H1 (cell line): ENCODE measurements at regions not wholly inside any gene's neighbourhood (a gene's known extent, or its start where the extent isn't known, plus 50 kb on each side); places are given as distances from the start of the nearest gene placed in this dataset.
A peak's percentile ranks its signal among the peaks of the same experiment; 100 is the strongest.

Experiments
- CTCF ChIA-PET: fragments of 300-600 bp; sonication (Branson Sonifier 250); formaldehyde crosslinking; loops from one replicate; lab custom pipeline; 2021; ENCODE audit not compliant: partially characterized antibody; lab: Charles Lee
- POLR2A ChIA-PET: fragments of 300-600 bp; sonication (Branson Sonifier 250); formaldehyde crosslinking; loops from one replicate; lab custom pipeline; 2021; ENCODE audit warnings: inconsistent platforms; ENCODE audit not compliant: partially characterized antibody; lab: Charles Lee
- DNase-seq, 2 experiments: peaks; one replicate each; pipeline versions ENCODE4 v3.0.0 to v3.0.0-alpha.2; 2010 to 2022; ENCODE audit warnings: low spot score in 2 of 2, low read depth in 1 of 2, mixed read lengths in 1 of 2
- FAIRE-seq: peaks from 2 replicates; lab custom pipeline; 2011; peaks lifted over from hg19 to GRCh38; lab: Jason Lieb, UNC
- H2AFZ ChIP-seq: 2 replicates; pipeline ENCODE4 v1.8.1; 2012; ENCODE audit warnings: low read length, inconsistent platforms
- H2AK5ac ChIP-seq: 2 replicates; pipeline ENCODE4 v1.6.1; 2013; ENCODE audit warnings: low read depth, low read length
- H2BK120ac ChIP-seq: replicated peaks from 2 replicates; pipeline ENCODE3; 2013; ENCODE audit warnings: low read depth, low read length, inconsistent platforms
- H2BK12ac ChIP-seq: 2 replicates; pipeline ENCODE4 v1.6.1; 2013; ENCODE audit warnings: low read depth, low read length
- H2BK15ac ChIP-seq: 2 replicates; pipeline ENCODE4 v1.6.1; 2013; ENCODE audit warnings: low read length
- H2BK20ac ChIP-seq: 2 replicates; pipeline ENCODE4 v1.6.1; 2013; ENCODE audit warnings: low read length
- H2BK5ac ChIP-seq: 2 replicates; pipeline ENCODE4 v1.6.1; 2013; ENCODE audit warnings: low read depth, low read length
- H3K14ac ChIP-seq: 2 replicates; pipeline ENCODE4 v1.6.1; 2013; ENCODE audit warnings: inconsistent platforms; ENCODE audit not compliant: insufficient read length
- H3K18ac ChIP-seq: 2 replicates; pipeline ENCODE4 v1.6.1; 2013; ENCODE audit warnings: low read length; ENCODE audit errors: extremely low read depth
- H3K23ac ChIP-seq: 2 replicates; pipeline ENCODE4 v1.6.1; 2013; ENCODE audit warnings: inconsistent platforms; ENCODE audit not compliant: insufficient read length
- H3K23me2 ChIP-seq: 2 replicates; pipeline ENCODE4 v1.6.1; 2013; ENCODE audit warnings: low read depth, low read length
- H3K27ac ChIP-seq: 2 replicates; pipeline ENCODE4 v1.6.1; 2011; ENCODE audit warnings: low read depth, low read length, inconsistent platforms
- H3K27me3 ChIP-seq, 4 experiments: replicated peaks in 1 of 4; 1 replicate in 1 of 4; 2 replicates in 3 of 4; pipeline versions ENCODE4 v1.6.1 to v1.8.1; 2011 to 2013; ENCODE audit warnings: low read length in 3 of 4, mild to moderate bottlenecking in 3 of 4, inconsistent platforms in 2 of 4, mixed read lengths in 2 of 4, moderate library complexity in 1 of 4; ENCODE audit not compliant: control insufficient read depth in 3 of 4, insufficient read depth in 3 of 4; ENCODE audit errors: extremely low read depth in 1 of 4
- H3K36me3 ChIP-seq, 4 experiments: 2 replicates each; pipeline versions ENCODE4 v1.6.1 to v1.8.1; 2011 to 2013; ENCODE audit warnings: mild to moderate bottlenecking in 4 of 4, low read length in 3 of 4, moderate library complexity in 2 of 4, control low read depth in 1 of 4, inconsistent platforms in 1 of 4; ENCODE audit not compliant: insufficient read depth in 4 of 4, control insufficient read depth in 2 of 4
- H3K4ac ChIP-seq: replicated peaks from 2 replicates; pipeline ENCODE3; 2013; ENCODE audit warnings: low read length, low read depth, mixed read lengths, inconsistent platforms; ENCODE audit not compliant: insufficient read length
- H3K4me1 ChIP-seq, 4 experiments: replicated peaks in 1 of 4; 1 replicate in 1 of 4; 2 replicates in 3 of 4; pipeline versions ENCODE4 v1.6.1 to v1.8.1; 2011 to 2013; ENCODE audit warnings: low read length in 3 of 4, inconsistent platforms in 2 of 4, mixed read lengths in 1 of 4; ENCODE audit not compliant: insufficient read depth in 4 of 4, control insufficient read depth in 3 of 4
- H3K4me2 ChIP-seq, 2 experiments: 2 replicates each; pipeline versions ENCODE4 v1.6.1 to v1.8.1; 2011 to 2013; ENCODE audit warnings: low read depth in 2 of 2, low read length in 2 of 2, control low read depth in 1 of 2, inconsistent platforms in 1 of 2, mild to moderate bottlenecking in 1 of 2; ENCODE audit not compliant: insufficient read depth in 1 of 2
- H3K4me3 ChIP-seq, 4 experiments: fragments of 200-600, 300-600 bp in 1 of 4; sonication (generic), shearing (Covaris generic), sonication (Bioruptor Twin) in 1 of 4; 2 replicates each; pipeline versions ENCODE4 v1.5.1 to v1.8.1; 2011 to 2016; ENCODE audit warnings: low read length in 4 of 4, low read depth in 3 of 4, control low read depth in 2 of 4, inconsistent platforms in 2 of 4, mild to moderate bottlenecking in 2 of 4, mixed read lengths in 1 of 4, moderate library complexity in 1 of 4; ENCODE audit not compliant: insufficient read depth in 2 of 4; ENCODE audit errors: extremely low read depth in 1 of 4
- H3K56ac ChIP-seq: replicated peaks from 2 replicates; pipeline ENCODE3; 2013; ENCODE audit warnings: low read depth, mild to moderate bottlenecking, mixed read lengths, low read length, inconsistent platforms; ENCODE audit not compliant: insufficient read length
- H3K79me1 ChIP-seq: 2 replicates; pipeline ENCODE4 v1.6.1; 2013; ENCODE audit warnings: low read depth, low read length, control low read depth
- H3K79me2 ChIP-seq, 2 experiments: 2 replicates each; pipeline versions ENCODE4 v1.6.1 to v1.8.1; 2012 to 2013; ENCODE audit warnings: low read length in 2 of 2, mild to moderate bottlenecking in 2 of 2, inconsistent platforms in 1 of 2; ENCODE audit not compliant: insufficient read depth in 2 of 2, control insufficient read depth in 1 of 2
- H3K9ac ChIP-seq, 4 experiments: replicated peaks in 1 of 4; 1 replicate in 1 of 4; 2 replicates in 3 of 4; pipeline versions ENCODE4 v1.6.1 to v1.8.1; 2011 to 2013; ENCODE audit warnings: low read depth in 3 of 4, low read length in 3 of 4, control low read depth in 2 of 4, mild to moderate bottlenecking in 2 of 4, moderate library complexity in 2 of 4, inconsistent platforms in 1 of 4; ENCODE audit errors: extremely low read depth in 1 of 4
- H3K9me3 ChIP-seq, 2 experiments: 2 replicates each; pipeline versions ENCODE4 v1.6.1 to v1.8.1; 2012 to 2013; ENCODE audit warnings: mild to moderate bottlenecking in 2 of 2, moderate library complexity in 2 of 2, control low read depth in 1 of 2, inconsistent platforms in 1 of 2, low read depth in 1 of 2, low read length in 1 of 2, mixed read lengths in 1 of 2; ENCODE audit not compliant: insufficient read depth in 2 of 2
- H4K20me1 ChIP-seq, 2 experiments: replicated peaks in 1 of 2; 2 replicates each; pipeline versions ENCODE3 to v1.8.1; 2011 to 2013; ENCODE audit warnings: inconsistent platforms in 2 of 2, low read length in 2 of 2, mild to moderate bottlenecking in 1 of 2; ENCODE audit not compliant: insufficient read depth in 2 of 2, control insufficient read depth in 1 of 2
- H4K5ac ChIP-seq: 2 replicates; pipeline ENCODE4 v1.6.1; 2013; ENCODE audit warnings: low read length, low read depth, mixed read lengths, inconsistent platforms; ENCODE audit not compliant: insufficient read length
- H4K8ac ChIP-seq: 2 replicates; pipeline ENCODE4 v1.8.0; 2013; ENCODE audit warnings: mild to moderate bottlenecking, moderate library complexity, low read length, inconsistent platforms; ENCODE audit not compliant: insufficient read depth; ENCODE audit errors: extremely low read depth
- H4K91ac ChIP-seq: replicated peaks from 2 replicates; pipeline ENCODE3; 2013; ENCODE audit warnings: low read length, mixed read lengths, inconsistent platforms; ENCODE audit not compliant: insufficient read length
- ATF3 ChIP-seq: IDR thresholded peaks from 2 replicates; pipeline ENCODE4 v1.6.1; 2011; ENCODE audit warnings: low read depth, mild to moderate bottlenecking, low read length; ENCODE audit not compliant: insufficient read depth
- CBX8 ChIP-seq: fragments of 300-800, 300-1000 bp; sonication (generic); IDR thresholded peaks from 2 replicates; pipeline ENCODE4 v1.7.1; 2016; ENCODE audit warnings: low read depth, low read length, borderline replicate concordance
- CEBPB ChIP-seq: IDR thresholded peaks from 2 replicates; pipeline ENCODE4 v1.6.1; 2012; ENCODE audit warnings: low read depth, low read length
- CHD2 ChIP-seq: IDR thresholded peaks from 2 replicates; pipeline ENCODE4 v1.6.1; 2012; ENCODE audit warnings: low read length, improper control_type of control experiment
- CREB1 ChIP-seq: IDR thresholded peaks from 2 replicates; pipeline ENCODE4 v1.6.1; 2012; ENCODE audit warnings: inconsistent platforms
- GABPA ChIP-seq: IDR thresholded peaks from 2 replicates; pipeline ENCODE4 v1.6.1; 2011; ENCODE audit warnings: mild to moderate bottlenecking, low read length, moderate library complexity, borderline replicate concordance; ENCODE audit not compliant: insufficient read depth
- HDAC2 ChIP-seq, 2 experiments: fragments of 300-600 bp in 1 of 2; sonication (generic) in 1 of 2; IDR thresholded peaks; 2 replicates each; pipeline ENCODE4 v1.6.1; 2011 to 2012; ENCODE audit warnings: low read depth in 2 of 2, low read length in 2 of 2, mild to moderate bottlenecking in 2 of 2, moderate library complexity in 2 of 2, borderline replicate concordance in 1 of 2, inconsistent platforms in 1 of 2
- HDAC6 ChIP-seq: IDR thresholded peaks from one replicate; pipeline ENCODE4 v1.7.1; 2012; ENCODE audit warnings: low read depth, mild to moderate bottlenecking, inconsistent platforms, low read length, moderate library complexity
- JUND ChIP-seq: IDR thresholded peaks from 2 replicates; pipeline ENCODE4 v1.6.1; 2011; ENCODE audit warnings: mild to moderate bottlenecking, improper control_type of control experiment, low read length
- KDM4A ChIP-seq: IDR thresholded peaks from one replicate; pipeline ENCODE4 v1.7.1; 2012; ENCODE audit warnings: low read depth, mild to moderate bottlenecking, moderate library complexity, low read length, inconsistent platforms; ENCODE audit not compliant: severe bottlenecking
- SIRT6 ChIP-seq: IDR thresholded peaks from one replicate; pipeline ENCODE4 v1.7.1; 2012; ENCODE audit warnings: low read length, inconsistent platforms
- SP1 ChIP-seq: IDR thresholded peaks from 2 replicates; pipeline ENCODE4 v1.6.1; 2011; ENCODE audit warnings: low read depth, low read length
- SP4 ChIP-seq: IDR thresholded peaks from 2 replicates; pipeline ENCODE4 v1.6.1; 2012; ENCODE audit warnings: low read length, inconsistent platforms
- WGBS, 2 experiments: shearing (Covaris generic) in 1 of 2; methylation state at CpG; one replicate each; pipeline versions ENCODE4 v1.1.6 to v1.1.7; 2013 to 2015; ENCODE audit warnings: low lambda C conversion rate in 2 of 2, mixed read lengths in 2 of 2, inconsistent platforms in 1 of 2, low coverage in 1 of 2, missing lambda C conversion rate in 1 of 2; ENCODE audit not compliant: insufficient replicate concordance in 2 of 2, insufficient coverage in 1 of 2, insufficient read length in 1 of 2; ENCODE audit errors: extremely low coverage in 1 of 2, missing lambda C conversion rate in 1 of 2; 5-methylcytosine and 5-hydroxymethylcytosine counted together

- POLR2A ChIA-PET, result no interaction called here
- WGBS, 2 experiments, result 91% methylated on average over 5 of the region's 6 CpGs; no CpG with 5 or more reads in 1 of the 2 experiments
- Histone ChIP-seq H3K9me3 (no peaks in the 10 kb centered on the region), H3K79me2 (no peaks in the 10 kb centered on the region), H3K27me3 (no peaks in the 10 kb centered on the region), H3K4ac (no peak overlapping the region), H3K79me1 (no peaks in the 10 kb centered on the region), H2AFZ (peak overlapping the region; percentile 53; the same call in 1 of the 2 replicates), H3K27ac (no peak overlapping the region), H4K20me1 (no peaks in the 10 kb centered on the region), H3K56ac (no peak overlapping the region), H3K4me2 (no peak overlapping the region), H3K23me2 (no peaks in the 10 kb centered on the region), H2BK5ac (no peak overlapping the region), H3K14ac (no peak overlapping the region), H4K8ac (no peak overlapping the region), H4K5ac (no peak overlapping the region), H2BK120ac (no peak overlapping the region), H3K18ac (no peak overlapping the region), H3K4me3 (no peak overlapping the region), H2AK5ac (no peak overlapping the region), H3K23ac (no peak overlapping the region), H2BK15ac (no peak overlapping the region), H3K36me3 (no peaks in the 10 kb centered on the region), H2BK12ac (no peak overlapping the region), H2BK20ac (no peak overlapping the region), H3K4me1 (no peaks in the 10 kb centered on the region), H3K9ac (no peak overlapping the region)
- CTCF ChIA-PET, result interaction anchor here (1.2 kb wide), 1 partner anchor 31 kb away, joined by 3 read pairs; no protein-coding TSS in a partner anchor
- DNase-seq, result no peak
- no peak for FAIRE-seq
- no peak for TF ChIP-seq KDM4A
- TF ChIP-seq ATF3, result no peak
- no peak for TF ChIP-seq SP1
- no peak for TF ChIP-seq HDAC6
- no peak for TF ChIP-seq GABPA
- no peak for TF ChIP-seq HDAC2 (IDR thresholded peaks at IDR 0.05; ENCODE audit: borderline replicate concordance in 1 of 2, low read depth in 2 of 2, low read length in 2 of 2)
- TF ChIP-seq JUND, result no peak
- no peak for TF ChIP-seq CEBPB
- no peak for TF ChIP-seq CHD2
- TF ChIP-seq SIRT6, result no peak
- no peak for TF ChIP-seq CBX8
- no peak for TF ChIP-seq SP4
- TF ChIP-seq CREB1, result no peak
- TF ChIP-seq, all 59 proteins: peak for 0
- H4K91ac ChIP-seq, result no peak overlapping the region
Observed at GRCh38 chr1:189150624-189151023, 1327.0 kb downstream of the BRINP3 start.
